Kasumi-1 (cell line): ENCODE measurements at regions not wholly inside any gene's neighbourhood (a gene's known extent, or its start where the extent isn't known, plus 50 kb on each side); places are given as distances from the start of the nearest gene placed in this dataset.

Source experiments
- DNase-seq, 2 experiments: peaks; one replicate each; lab custom pipeline; 2025; lab: John Stamatoyannopoulos, UW

- no peak for DNase-seq
Observed at GRCh38 chr2:196444442-196444841, 195.1 kb upstream of the CCDC150 start.

DNA sequence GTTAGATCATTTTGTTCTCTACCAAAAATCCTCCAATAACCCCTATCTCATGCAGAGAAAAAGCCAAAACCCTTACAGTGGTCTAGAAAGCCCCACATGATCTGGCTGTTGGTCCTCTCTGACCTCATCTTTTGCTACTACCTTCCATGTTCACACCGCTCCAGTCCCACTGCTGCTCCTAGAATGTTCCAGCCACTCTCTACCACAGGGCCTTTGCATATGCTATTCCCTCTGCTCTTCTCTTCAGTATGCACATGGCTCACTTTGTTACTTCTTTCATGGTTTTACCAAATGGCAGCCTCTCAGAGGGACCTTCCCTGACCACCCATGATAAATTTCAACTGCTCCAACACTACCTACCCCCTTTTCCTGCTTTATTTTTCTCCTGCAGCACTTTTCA, 193.5 kb upstream of the CCDC150 start:
- no peak for DNase-seq

DNA sequence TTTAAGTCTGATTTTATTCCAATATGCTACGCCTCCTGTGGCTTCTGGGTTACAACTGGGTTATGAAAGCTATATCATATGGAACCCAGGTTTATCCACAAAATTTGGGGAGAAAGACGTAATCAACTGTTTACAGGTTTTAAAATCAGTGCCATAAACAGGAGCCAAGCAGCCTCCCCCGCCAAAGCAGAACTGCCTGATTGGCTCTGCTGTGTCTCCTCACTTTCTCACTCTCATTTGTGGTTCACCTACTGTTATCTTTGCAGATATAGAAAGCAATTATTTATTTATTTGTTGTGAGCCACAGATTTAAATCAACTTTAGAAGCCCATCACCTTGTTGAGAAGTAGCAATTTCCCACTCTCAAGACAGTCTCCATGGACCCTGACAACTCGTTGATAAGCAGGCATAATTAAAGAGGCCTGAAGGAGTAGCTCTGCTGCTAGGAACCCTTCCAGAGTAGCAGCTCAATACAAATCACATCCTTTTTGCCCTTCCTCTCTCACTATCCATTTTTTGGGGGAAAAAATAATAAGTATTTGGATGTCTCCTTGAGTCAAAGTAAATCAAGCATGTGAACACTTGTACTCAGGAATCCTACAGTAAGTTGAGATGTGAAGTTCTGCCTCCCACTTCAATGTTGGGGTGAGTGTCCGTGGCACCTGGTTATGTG, 191.0 kb upstream of the CCDC150 start:
- no peak for DNase-seq

DNA sequence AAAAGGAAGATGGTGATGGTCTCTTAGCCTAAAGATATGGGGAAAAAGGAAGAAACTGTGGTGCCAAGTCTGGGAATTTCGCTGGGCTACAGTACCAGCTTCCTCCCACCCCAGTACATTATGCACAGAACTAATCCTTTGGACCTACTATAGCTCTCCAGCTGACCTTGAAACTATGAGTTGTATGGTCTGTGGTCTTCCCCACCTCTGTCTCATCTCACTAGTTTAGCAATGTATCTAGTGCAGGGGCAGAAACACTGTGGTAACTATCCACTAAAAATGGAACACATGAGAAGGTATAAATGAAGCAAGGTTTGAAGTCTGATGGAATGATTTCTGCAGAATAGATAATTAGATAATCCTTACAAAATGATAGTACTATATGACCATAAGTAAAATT, 190.4 kb upstream of the CCDC150 start:
- DNase-seq: no peak

GRCh38 chr2:196452758-196453157, 186.8 kb upstream of the CCDC150 start:
- DNase-seq: no peak

DNA sequence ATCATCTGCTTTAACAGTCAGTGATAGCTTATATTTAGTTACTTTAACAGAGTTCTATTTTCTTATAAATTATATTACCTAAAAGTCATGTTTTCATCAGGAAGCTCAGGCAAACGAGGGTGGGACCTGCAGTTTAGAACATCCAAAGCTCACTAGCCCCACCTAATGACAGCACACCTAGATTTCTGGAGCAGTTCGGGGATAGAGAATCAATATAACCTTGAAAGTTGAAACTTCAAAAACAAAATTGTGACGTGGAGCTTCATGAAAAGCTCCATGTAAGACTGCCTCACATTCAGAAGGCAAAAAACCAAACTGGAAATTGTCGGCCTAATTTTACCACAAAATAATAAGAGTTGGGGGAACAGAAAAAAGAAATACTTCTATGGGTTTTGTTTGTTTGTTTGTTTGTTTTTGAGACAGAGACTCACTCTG, 185.9 kb upstream of the CCDC150 start:
- peak; percentile 64 to 75 for DNase-seq

- DNase-seq: no peak
Observed at GRCh38 chr2:196454492-196454891, 185.0 kb upstream of the CCDC150 start.

DNA sequence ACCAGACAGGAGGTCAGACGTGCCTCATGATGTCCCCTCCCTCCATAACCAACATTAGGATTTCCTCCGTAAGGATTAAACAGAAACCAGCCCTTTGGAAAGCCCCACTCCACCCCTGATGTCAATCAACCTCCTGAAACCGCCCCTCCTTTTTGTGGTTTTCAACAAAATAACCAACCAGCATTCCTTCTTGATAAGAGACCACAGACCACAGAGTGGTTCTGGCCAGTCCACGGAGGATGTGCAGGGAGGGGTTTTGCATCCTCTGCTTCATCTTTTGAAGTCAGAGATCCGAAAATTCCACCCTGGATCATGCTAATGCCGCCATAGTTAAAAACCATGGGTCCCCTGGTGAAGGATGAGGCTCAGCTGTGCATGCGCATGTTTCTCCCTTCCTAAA, 180.0 kb upstream of the CCDC150 start:
- DNase-seq: no peak

- no peak for DNase-seq
Observed at GRCh38 chr2:196463706-196464105, 175.8 kb upstream of the CCDC150 start.

- no peak for DNase-seq
Observed at GRCh38 chr2:196464311-196464710, 175.2 kb upstream of the CCDC150 start.

GRCh38 chr2:196466581-196466980, 172.9 kb upstream of the CCDC150 start:
- no peak for DNase-seq

DNA sequence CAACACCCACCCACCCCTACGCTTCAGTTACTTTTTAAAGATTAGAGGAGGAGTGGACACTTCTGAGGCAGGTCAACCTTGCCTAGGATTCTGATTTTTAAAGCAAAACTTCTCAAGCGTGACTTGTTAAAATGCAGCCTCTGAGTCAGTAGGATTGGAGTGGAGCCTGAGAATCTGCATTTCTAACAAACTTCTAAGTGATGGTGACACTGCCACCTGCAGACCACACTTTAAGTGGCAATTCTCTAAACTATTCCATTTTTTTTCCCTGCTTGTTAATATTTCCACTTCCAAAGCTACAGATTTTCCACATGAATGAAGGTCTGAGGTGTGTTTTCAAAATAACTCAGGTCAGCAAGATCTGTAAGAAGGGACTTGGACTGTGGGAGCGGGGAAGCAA, 171.1 kb upstream of the CCDC150 start:
- DNase-seq: no peak

- DNase-seq: no peak
Observed at GRCh38 chr2:196473617-196474016, 165.9 kb upstream of the CCDC150 start.

- no peak for DNase-seq
Observed at GRCh38 chr2:196475611-196476010, 163.9 kb upstream of the CCDC150 start.

GRCh38 chr2:196478588-196478987, 160.9 kb upstream of the CCDC150 start:
- DNase-seq: no peak

- no peak for DNase-seq
Observed at GRCh38 chr2:196479350-196479749, 160.2 kb upstream of the CCDC150 start.

DNA sequence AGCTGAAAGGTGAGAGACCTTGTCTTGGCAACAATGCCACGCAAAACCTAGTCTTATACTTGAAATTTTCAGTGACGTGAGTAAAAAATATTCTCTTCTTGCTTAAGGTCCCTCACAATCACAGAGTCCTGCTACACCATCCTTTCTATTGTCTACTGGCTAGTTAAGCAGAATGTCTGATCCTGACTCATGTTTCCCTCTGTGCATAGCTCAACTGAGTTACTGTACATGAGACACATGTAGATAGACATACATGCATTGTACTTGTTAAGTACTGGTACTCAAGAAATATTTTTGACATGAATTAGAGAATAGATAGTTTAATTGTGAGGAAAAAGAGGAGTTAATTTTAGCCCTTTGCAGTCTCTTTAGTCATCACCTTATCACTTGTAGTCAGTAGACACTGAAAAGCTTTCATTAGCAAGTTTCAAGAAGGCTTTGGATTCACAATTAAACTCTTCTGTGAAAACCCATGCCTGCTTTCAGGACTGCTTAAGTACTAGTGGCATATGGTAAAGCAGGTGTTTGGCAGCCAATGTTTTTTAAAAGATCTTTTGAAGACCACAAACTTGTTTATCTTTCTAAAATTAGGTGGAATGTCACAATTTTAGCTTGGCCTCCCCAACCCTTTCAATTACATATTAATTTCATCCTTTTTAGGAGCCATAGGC, 158.7 kb upstream of the CCDC150 start:
- DNase-seq: no peak

GRCh38 chr2:196481324-196481697, 158.2 kb upstream of the CCDC150 start:
- DNase-seq: no peak

DNA sequence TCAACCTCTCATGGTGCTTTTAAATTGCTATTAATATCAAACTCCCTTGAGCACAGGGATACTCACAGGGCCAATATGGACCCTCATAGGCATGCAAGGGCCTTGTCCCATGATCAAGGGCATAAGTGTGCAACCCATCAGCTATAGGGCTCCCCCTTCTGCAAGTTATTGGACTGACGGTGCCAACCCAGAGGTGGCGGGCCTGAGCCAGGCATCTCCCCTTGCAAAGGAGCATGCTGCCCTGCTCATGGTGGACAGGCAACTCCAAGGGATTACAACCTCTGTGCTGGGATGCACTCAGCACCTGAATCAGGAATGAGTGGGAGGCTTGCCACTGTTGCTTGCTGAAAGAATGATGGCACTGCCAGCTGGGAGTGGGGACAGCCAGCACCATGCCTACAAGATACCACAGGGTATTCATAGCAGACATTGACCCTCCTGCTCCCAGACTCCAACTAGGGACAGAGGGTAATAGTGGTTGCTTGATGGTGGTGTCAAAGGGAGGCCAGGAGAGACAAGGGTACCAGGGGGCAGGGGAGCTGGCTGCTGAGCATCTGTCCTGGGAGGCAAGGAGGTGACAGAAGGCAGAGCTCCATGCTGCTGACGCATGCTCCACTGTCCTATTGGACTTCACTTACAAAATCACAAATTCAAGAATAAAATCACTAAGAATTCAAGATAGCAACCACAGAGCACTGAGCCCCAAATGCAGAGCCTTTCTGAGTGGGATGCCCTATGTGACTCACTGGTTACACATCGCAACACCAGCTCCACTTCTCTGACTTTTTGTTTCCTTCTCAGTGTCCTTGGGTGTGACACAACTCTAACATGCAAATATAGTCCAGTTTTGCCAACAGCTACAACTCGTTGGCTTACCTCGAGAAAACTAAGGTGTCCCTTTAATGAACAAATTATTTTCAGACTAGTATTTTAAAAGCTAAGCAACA, 157.1 kb upstream of the CCDC150 start:
- DNase-seq: no peak

GRCh38 chr2:196486146-196486545, 153.4 kb upstream of the CCDC150 start:
- no peak for DNase-seq

- DNase-seq: no peak
Observed at GRCh38 chr2:196487417-196487816, 152.1 kb upstream of the CCDC150 start.

DNA sequence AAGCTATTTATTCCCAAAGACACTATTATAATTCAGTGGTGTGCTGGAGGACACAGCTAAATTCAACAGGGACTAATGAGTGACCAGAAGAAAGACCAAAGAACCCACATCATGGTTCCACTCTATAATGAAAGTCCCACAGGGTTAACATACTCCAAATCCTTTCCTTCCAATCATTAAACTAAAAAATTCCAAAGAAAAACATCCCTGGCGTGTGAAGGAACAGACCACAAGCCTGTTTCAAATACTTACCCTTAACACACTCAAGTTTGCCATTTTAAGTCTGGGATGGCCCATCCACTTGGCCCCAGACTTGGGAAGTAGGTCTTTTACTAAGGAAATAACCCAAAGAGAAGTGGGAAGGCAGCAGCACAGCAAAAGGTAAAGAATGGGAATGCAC, 150.1 kb upstream of the CCDC150 start:
- no peak for DNase-seq

- no peak for DNase-seq
Observed at GRCh38 chr2:196492946-196493345, 146.6 kb upstream of the CCDC150 start.
